HG02840 (cell line): ENCODE measurements at regions not wholly inside any gene's neighbourhood (a gene's known extent, or its start where the extent isn't known, plus 50 kb on each side); places are given as distances from the start of the nearest gene placed in this dataset.
"Not testable (repeated sequence)": the region's sequence is repeated elsewhere in the genome, so short reads cannot be mapped to it uniquely, and the experiment has no call there.

Experiments
- ATAC-seq: cut with Tn5 transposase; IDR thresholded peaks from one replicate; pipeline ENCODE4 v1.9.1; 2021; ENCODE audit warnings: mild to moderate bottlenecking, moderate library complexity, moderate number of reproducible peaks; ENCODE audit not compliant: unreplicated experiment, low FRiP score

GRCh38 chr1:95733031-95733430 is 499.0 kb downstream of the RWDD3 start:
- no peak for ATAC-seq

GRCh38 chr1:95733671-95734070 is 499.7 kb downstream of the RWDD3 start:
- ATAC-seq = no peak

- ATAC-seq = no peak
Measured at GRCh38 chr1:95734560-95734959, 500.6 kb downstream of the RWDD3 start.

- ATAC-seq = no peak
Measured at GRCh38 chr1:95742591-95743089, 508.6 kb downstream of the RWDD3 start.

GRCh38 chr1:95744731-95745130 is 510.7 kb downstream of the RWDD3 start:
- ATAC-seq = no peak

GRCh38 chr1:95752515-95753381 is 518.7 kb downstream of the RWDD3 start:
- no peak for ATAC-seq

- ATAC-seq = no peak
Measured at GRCh38 chr1:95753382-95754016, 519.5 kb downstream of the RWDD3 start.

- ATAC-seq = no peak
Measured at GRCh38 chr1:95754412-95754811, 520.4 kb downstream of the RWDD3 start.

GRCh38 chr1:95766036-95766435 is 532.0 kb downstream of the RWDD3 start:
- ATAC-seq = no peak

GRCh38 chr1:95770581-95770980 is 536.6 kb downstream of the RWDD3 start:
- no peak for ATAC-seq

- no peak for ATAC-seq
Measured at GRCh38 chr1:95778217-95778616, 544.2 kb downstream of the RWDD3 start.

GRCh38 chr1:95780836-95781235 is 546.8 kb downstream of the RWDD3 start:
- ATAC-seq = no peak

- ATAC-seq = no peak
Measured at GRCh38 chr1:95790136-95790535, 556.1 kb downstream of the RWDD3 start.

GRCh38 chr1:95793893-95794292 is 559.9 kb downstream of the RWDD3 start:
- ATAC-seq = no peak

GRCh38 chr1:95797761-95798160 is 563.8 kb downstream of the RWDD3 start:
- ATAC-seq = not testable (repeated sequence)

- ATAC-seq = no peak
Measured at GRCh38 chr1:95806171-95806570, 572.2 kb downstream of the RWDD3 start.

- ATAC-seq = no peak
Measured at GRCh38 chr1:95809391-95809790, 575.4 kb downstream of the RWDD3 start.

- ATAC-seq = no peak
Measured at GRCh38 chr1:95815511-95815910, 581.5 kb downstream of the RWDD3 start.

GRCh38 chr1:95829556-95829955 is 595.5 kb downstream of the RWDD3 start:
- no peak for ATAC-seq

- ATAC-seq = no peak
Measured at GRCh38 chr1:95832370-95832769, 598.4 kb downstream of the RWDD3 start.

- ATAC-seq = no peak
Measured at GRCh38 chr1:95849439-95849838, 615.4 kb downstream of the RWDD3 start.

GRCh38 chr1:95850165-95850649 is 616.2 kb downstream of the RWDD3 start:
- ATAC-seq = no peak
